CD14-positive monocyte (primary cell): ENCODE measurements at regions not wholly inside any gene's neighbourhood (a gene's known extent, or its start where the extent isn't known, plus 50 kb on each side); places are given as distances from the start of the nearest gene placed in this dataset.

Experiments used
- DNase-seq, 3 donors: peaks; one replicate each; pipeline ENCODE4 v3.0.0-alpha.2; 2011 to 2022
- H2AFZ ChIP-seq: 2 replicates; pipeline ENCODE4 v1.6.0; 2012; ENCODE audit warnings: mild to moderate bottlenecking, low read depth, low read length, inconsistent platforms; ENCODE audit not compliant: insufficient read depth, poor library complexity, severe bottlenecking
- H3K27ac ChIP-seq, 2 donors: 1 replicate in 1 of 2; 2 replicates in 1 of 2; pipeline ENCODE4 v1.5.1; 2012 to 2013; ENCODE audit warnings: low read length in 2 of 2, control low read depth in 1 of 2, inconsistent platforms in 1 of 2, low read depth in 1 of 2, mild to moderate bottlenecking in 1 of 2
- H3K27me3 ChIP-seq, 2 donors: one replicate each; pipeline versions ENCODE4 v1.6.0 to v1.6.1; 2011 to 2013; ENCODE audit warnings: low read length in 2 of 2; ENCODE audit not compliant: control insufficient read depth in 2 of 2, insufficient read depth in 2 of 2
- H3K36me3 ChIP-seq, 2 donors: replicated peaks in 1 of 2; 1 replicate in 1 of 2; 2 replicates in 1 of 2; pipeline versions ENCODE4 v1.5.1 to v1.6.1; 2012 to 2013; ENCODE audit warnings: low read length in 2 of 2, control low read depth in 1 of 2, inconsistent platforms in 1 of 2, mild to moderate bottlenecking in 1 of 2; ENCODE audit not compliant: insufficient read depth in 2 of 2, control insufficient read depth in 1 of 2
- H3K4me1 ChIP-seq, 2 donors: 1 replicate in 1 of 2; 2 replicates in 1 of 2; pipeline versions ENCODE4 v1.5.1 to v1.6.1; 2012 to 2013; ENCODE audit warnings: low read length in 2 of 2, control low read depth in 1 of 2, inconsistent platforms in 1 of 2, mild to moderate bottlenecking in 1 of 2, moderate library complexity in 1 of 2; ENCODE audit not compliant: insufficient read depth in 2 of 2, control insufficient read depth in 1 of 2
- H3K4me2 ChIP-seq: replicated peaks from 2 replicates; pipeline ENCODE3; 2012; ENCODE audit warnings: low read length, moderate library complexity, mild to moderate bottlenecking; ENCODE audit not compliant: poor library complexity, severe bottlenecking; ENCODE audit errors: extremely low read depth
- H3K4me3 ChIP-seq, 3 experiments: fragments of 200-600 bp in 1 of 3; sonication (generic) in 1 of 3; replicated peaks in 1 of 3; 1 replicate in 2 of 3; 2 replicates in 1 of 3; pipeline ENCODE4 v1.5.1; 2011 to 2013; ENCODE audit warnings: low read length in 3 of 3, mild to moderate bottlenecking in 3 of 3, control low read depth in 2 of 3, low read depth in 2 of 3, inconsistent platforms in 1 of 3, moderate library complexity in 1 of 3
- H3K79me2 ChIP-seq: 2 replicates; pipeline ENCODE4 v1.6.0; 2012; ENCODE audit warnings: mild to moderate bottlenecking, control low read depth, inconsistent platforms, low read length, moderate library complexity; ENCODE audit not compliant: insufficient read depth
- H3K9ac ChIP-seq: 2 replicates; pipeline ENCODE4 v1.6.0; 2017; ENCODE audit warnings: low read length, mild to moderate bottlenecking; ENCODE audit not compliant: insufficient read depth, poor library complexity, severe bottlenecking
- H3K9me3 ChIP-seq, 2 donors: replicated peaks in 1 of 2; 1 replicate in 1 of 2; 2 replicates in 1 of 2; pipeline versions ENCODE4 v1.5.1 to v1.6.1; 2012 to 2013; ENCODE audit warnings: low read length in 2 of 2, control low read depth in 1 of 2; ENCODE audit not compliant: control insufficient read depth in 1 of 2, insufficient read depth in 1 of 2
- H4K20me1 ChIP-seq: 2 replicates; pipeline ENCODE4 v1.6.0; 2012; ENCODE audit warnings: mild to moderate bottlenecking, low read length, control low read depth, moderate library complexity; ENCODE audit not compliant: insufficient read depth
- H3K27ac Mint-ChIP-seq, 7 donors: one replicate each; pipeline ENCODE4 v1.8.0; 2020; ENCODE audit warnings: mild to moderate bottlenecking in 7 of 7, mixed read lengths in 7 of 7, moderate library complexity in 6 of 7, inconsistent platforms in 2 of 7
- H3K27me3 Mint-ChIP-seq, 3 donors: one replicate each; pipeline ENCODE4 v1.8.0; 2021 to 2022; ENCODE audit warnings: low read depth in 3 of 3, mild to moderate bottlenecking in 3 of 3, mixed read lengths in 3 of 3, moderate library complexity in 3 of 3, inconsistent platforms in 1 of 3
- H3K36me3 Mint-ChIP-seq, 2 donors: one replicate each; pipeline ENCODE4 v1.8.0; 2020; ENCODE audit warnings: mixed read lengths in 2 of 2, inconsistent platforms in 1 of 2, mild to moderate bottlenecking in 1 of 2
- H3K4me1 Mint-ChIP-seq: one replicate; pipeline ENCODE4 v1.8.0; 2020; ENCODE audit warnings: mild to moderate bottlenecking, mixed read lengths
- H3K4me3 Mint-ChIP-seq, 2 donors: one replicate each; pipeline ENCODE4 v1.8.0; 2020; ENCODE audit warnings: mild to moderate bottlenecking in 2 of 2, mixed read lengths in 2 of 2, moderate library complexity in 1 of 2
- H3K9me3 Mint-ChIP-seq, 7 donors: one replicate each; pipeline ENCODE4 v1.8.0; 2020 to 2022; ENCODE audit warnings: mixed read lengths in 7 of 7, mild to moderate bottlenecking in 6 of 7, moderate library complexity in 6 of 7, inconsistent platforms in 2 of 7
- WGBS: methylation state at CpG from one replicate; pipeline ENCODE4 v1.1.5; 2013; ENCODE audit warnings: missing lambda C conversion rate; ENCODE audit not compliant: insufficient coverage; 5-methylcytosine and 5-hydroxymethylcytosine counted together
- intact Hi-C, 2 donors: fragments of 100-400 bp; cut with micrococcal nuclease; formaldehyde crosslinking; loops; one replicate each; pipeline versions ENCODE4 v1.15.0 to v1.15.1; 2023
- TF ChIP-seq, protein P1 (sequence below): fragments of 200-600 bp; IDR thresholded peaks from one replicate; pipeline ENCODE4 v1.8.0; 2022; ENCODE audit warnings: antibody characterized with exemption, mild to moderate bottlenecking

DNA sequence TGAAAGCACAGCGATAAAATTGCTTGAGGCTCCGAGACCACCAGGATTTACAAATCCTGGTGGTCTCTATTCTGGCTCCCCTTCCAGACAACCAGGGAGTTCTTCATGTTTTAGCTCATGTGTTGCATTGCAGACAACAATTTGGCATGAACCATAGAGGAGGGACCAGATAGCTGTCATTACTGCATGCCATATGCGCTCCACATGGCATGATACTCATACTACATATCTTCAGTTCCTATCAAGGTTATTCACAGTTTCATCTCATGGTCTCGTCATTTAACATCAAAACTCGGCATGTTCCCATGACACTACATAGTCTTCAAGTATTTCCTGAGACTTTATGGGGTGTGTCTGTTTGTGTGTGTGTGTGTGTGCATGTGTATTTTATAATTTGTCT, 220.3 kb downstream of the OR13H1 start:
- no peak overlapping the region for H3K27ac ChIP-seq
- H3K4me1 ChIP-seq = peaks cover 0 to 27% of the 10 kb centered on the region in 2 donors
- peaks cover 1 to 13% (median 7%) of the 10 kb centered on the region in 7 donors for H3K9me3 Mint-ChIP-seq
- intact Hi-C loops = no loop called here
- H3K4me3 ChIP-seq = peak overlapping the region in 2 of 3 experiments; percentile 44 to 75
- H3K27me3 Mint-ChIP-seq = peaks cover 0 to 19% (median 0%) of the 10 kb centered on the region in 3 donors
- H3K4me2 ChIP-seq = peak overlapping the region; percentile 72
- H4K20me1 ChIP-seq = no peaks in the 10 kb centered on the region
- no peaks in the 10 kb centered on the region for H3K79me2 ChIP-seq
- no peak overlapping the region for H3K4me3 Mint-ChIP-seq
- TF ChIP-seq, protein P1, sequence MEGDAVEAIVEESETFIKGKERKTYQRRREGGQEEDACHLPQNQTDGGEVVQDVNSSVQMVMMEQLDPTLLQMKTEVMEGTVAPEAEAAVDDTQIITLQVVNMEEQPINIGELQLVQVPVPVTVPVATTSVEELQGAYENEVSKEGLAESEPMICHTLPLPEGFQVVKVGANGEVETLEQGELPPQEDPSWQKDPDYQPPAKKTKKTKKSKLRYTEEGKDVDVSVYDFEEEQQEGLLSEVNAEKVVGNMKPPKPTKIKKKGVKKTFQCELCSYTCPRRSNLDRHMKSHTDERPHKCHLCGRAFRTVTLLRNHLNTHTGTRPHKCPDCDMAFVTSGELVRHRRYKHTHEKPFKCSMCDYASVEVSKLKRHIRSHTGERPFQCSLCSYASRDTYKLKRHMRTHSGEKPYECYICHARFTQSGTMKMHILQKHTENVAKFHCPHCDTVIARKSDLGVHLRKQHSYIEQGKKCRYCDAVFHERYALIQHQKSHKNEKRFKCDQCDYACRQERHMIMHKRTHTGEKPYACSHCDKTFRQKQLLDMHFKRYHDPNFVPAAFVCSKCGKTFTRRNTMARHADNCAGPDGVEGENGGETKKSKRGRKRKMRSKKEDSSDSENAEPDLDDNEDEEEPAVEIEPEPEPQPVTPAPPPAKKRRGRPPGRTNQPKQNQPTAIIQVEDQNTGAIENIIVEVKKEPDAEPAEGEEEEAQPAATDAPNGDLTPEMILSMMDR = no peak
- no peaks in the 10 kb centered on the region for H3K36me3 ChIP-seq
- no peaks in the 10 kb centered on the region for H3K27me3 ChIP-seq
- H3K9me3 ChIP-seq = peaks cover 0 to 7% of the 10 kb centered on the region in 2 donors
- H3K9ac ChIP-seq = no peak overlapping the region
- WGBS = no CpG with 5 or more reads among the region's 5 CpGs
- peak overlapping the region; percentile 69 for H2AFZ ChIP-seq
- H3K4me1 Mint-ChIP-seq = no peaks in the 10 kb centered on the region
- H3K27ac Mint-ChIP-seq = no peak overlapping the region
- no peak for DNase-seq
- peaks cover 5 to 9% of the 10 kb centered on the region in 2 donors for H3K36me3 Mint-ChIP-seq

DNA sequence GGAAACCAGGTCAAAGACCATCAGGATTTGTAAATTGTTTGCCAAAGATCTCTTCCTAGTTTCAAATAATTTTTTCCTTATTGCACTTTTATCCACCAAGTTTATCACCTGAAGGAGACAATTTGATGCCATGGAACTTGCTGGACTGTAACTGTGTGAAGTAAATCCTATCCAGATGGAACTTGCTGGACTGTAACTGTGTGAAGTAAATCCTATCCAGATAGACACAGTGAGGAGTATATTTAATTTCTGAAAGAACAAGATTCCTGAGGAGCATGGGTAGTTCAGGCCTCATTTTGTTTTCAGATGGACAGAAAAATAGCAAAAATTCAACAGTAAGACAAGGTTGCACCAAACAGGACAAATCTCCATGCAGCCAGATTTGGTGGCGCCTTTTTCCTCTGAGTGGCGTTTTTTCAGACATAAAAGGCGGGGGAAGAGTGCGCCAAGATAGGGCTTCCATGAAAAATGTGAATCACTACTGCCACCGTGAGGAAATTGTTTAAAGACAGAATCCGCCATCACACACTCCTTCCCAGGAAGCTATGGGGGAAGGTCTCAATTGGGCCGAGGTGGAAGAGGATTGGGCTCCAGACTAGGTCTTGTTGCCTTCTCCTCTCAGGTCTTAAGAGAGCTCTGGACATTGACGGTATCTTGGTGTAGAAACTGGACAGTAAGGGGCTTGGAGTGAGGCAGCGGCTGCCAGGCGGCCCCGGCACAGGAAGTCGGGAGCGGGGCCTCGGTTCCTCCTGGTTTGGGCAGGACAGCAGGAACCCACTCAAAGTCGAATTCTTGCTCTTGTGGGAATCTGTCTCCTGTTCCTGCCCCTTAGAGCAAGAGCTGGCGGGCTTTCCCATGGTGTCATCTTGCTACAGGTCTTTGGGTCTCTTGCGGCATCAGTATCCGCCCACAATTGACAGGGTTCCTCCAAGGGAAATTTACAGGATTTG, 234.7 kb downstream of the OR13H1 start:
- Mint-ChIP-seq H3K27ac (peak overlapping the region in 5 of 7 donors; percentile 50 to 88 (median 78)), H3K4me3 (no peak overlapping the region)
- H3K9ac ChIP-seq = peak overlapping the region; percentile 61

More for the DNA sequence above, 234.7 kb downstream of the OR13H1 start:
- DNase-seq = peak in 1 of 3 donors; percentile 78
- H3K4me2 ChIP-seq = peak overlapping the region; percentile 74
- H3K27me3 Mint-ChIP-seq = peaks cover 0 to 10% (median 2%) of the 10 kb centered on the region in 3 donors
- TF ChIP-seq, protein P1 = no peak
- no peaks in the 10 kb centered on the region for H3K36me3 ChIP-seq
- H3K4me3 ChIP-seq = peak overlapping the region in 2 of 3 experiments; percentile 52 to 87
- no peaks in the 10 kb centered on the region for H3K27me3 ChIP-seq
- no peaks in the 10 kb centered on the region for H3K36me3 Mint-ChIP-seq
- peak overlapping the region; percentile 82 for H2AFZ ChIP-seq
- no peaks in the 10 kb centered on the region for H3K9me3 Mint-ChIP-seq
- no peaks in the 10 kb centered on the region for H3K79me2 ChIP-seq
- WGBS = 90% methylated on average over 2 of the region's 18 CpGs
- intact Hi-C loops = no loop called here
- peak overlapping the region in 1 of 2 donors; percentile 73 for H3K27ac ChIP-seq
- peaks cover 0 to 20% of the 10 kb centered on the region in 2 donors for H3K4me1 ChIP-seq
- no peaks in the 10 kb centered on the region for H3K4me1 Mint-ChIP-seq
- peaks cover 0 to 4% of the 10 kb centered on the region in 2 donors for H3K9me3 ChIP-seq
- H4K20me1 ChIP-seq = no peaks in the 10 kb centered on the region
